ENCODE measurements at regions not wholly inside any gene's neighbourhood (a gene's known extent, or its start where the extent isn't known, plus 50 kb on each side); places are given as distances from the start of the nearest gene placed in this dataset.

DNA sequence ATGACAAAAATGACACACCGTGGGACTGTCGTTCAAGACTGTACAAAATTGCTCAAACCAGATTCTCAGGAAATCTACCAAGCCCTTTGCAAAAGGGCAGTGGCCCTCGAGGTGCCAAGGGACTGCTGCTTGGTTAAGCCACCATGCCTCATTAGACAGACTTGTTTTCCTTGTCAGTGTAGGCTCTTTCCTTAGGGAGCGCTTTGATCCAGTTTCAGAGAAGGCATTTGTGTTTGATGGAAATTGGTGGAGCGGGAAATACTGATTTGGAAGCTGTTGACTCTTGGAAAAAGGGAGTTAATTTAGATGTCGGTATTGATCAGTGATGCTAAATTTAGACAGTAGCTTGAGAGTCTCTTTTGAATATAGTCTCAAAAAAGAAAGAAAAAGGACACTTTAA is 304.3 kb upstream of the UMPS start:
- TF ChIP-seq, protein P1, sequence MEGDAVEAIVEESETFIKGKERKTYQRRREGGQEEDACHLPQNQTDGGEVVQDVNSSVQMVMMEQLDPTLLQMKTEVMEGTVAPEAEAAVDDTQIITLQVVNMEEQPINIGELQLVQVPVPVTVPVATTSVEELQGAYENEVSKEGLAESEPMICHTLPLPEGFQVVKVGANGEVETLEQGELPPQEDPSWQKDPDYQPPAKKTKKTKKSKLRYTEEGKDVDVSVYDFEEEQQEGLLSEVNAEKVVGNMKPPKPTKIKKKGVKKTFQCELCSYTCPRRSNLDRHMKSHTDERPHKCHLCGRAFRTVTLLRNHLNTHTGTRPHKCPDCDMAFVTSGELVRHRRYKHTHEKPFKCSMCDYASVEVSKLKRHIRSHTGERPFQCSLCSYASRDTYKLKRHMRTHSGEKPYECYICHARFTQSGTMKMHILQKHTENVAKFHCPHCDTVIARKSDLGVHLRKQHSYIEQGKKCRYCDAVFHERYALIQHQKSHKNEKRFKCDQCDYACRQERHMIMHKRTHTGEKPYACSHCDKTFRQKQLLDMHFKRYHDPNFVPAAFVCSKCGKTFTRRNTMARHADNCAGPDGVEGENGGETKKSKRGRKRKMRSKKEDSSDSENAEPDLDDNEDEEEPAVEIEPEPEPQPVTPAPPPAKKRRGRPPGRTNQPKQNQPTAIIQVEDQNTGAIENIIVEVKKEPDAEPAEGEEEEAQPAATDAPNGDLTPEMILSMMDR (IDR thresholded peaks at IDR 0.05; ENCODE audit: insufficient read depth, missing control alignments): no peak
- no peak for DNase-seq (ENCODE audit: insufficient read length, low spot score)
- FAIRE-seq: no peak

DNA sequence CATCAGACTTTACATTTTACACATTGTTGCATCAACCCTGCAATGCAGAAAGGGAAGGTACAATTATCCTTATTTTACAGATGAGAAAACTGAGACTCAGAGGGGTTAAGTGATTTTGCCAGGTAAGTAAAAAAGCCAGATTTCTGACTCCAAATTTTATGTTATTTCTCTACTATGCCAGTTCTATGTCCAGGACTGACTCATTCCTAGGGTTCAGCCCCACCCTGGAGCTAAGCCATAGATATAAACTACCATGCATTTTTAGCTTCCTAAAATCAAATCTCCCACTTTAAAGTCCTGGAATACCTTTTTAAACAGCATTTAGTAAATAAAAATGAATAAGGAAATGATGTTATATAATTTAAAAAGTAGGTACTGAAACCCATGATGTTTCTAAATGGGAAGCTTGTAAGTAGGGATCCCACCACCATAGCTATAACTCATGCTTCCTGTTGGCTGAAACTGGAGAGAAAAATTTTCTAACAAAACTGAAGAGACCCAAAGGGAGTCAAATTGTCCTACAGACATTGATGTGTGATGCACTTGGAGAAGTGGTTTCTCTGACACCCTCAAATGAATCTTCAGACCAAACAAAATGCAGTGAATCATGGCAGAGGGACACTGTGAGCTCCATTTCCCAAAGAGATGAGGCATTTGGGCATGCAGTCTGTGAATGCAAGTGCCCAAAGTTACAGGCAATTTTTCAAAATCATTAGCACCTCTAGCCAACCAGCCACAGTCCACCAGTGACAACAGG is 301.7 kb upstream of the UMPS start:
- FAIRE-seq: no peak
- no peak for DNase-seq (ENCODE audit: insufficient read length, low spot score)
- TF ChIP-seq, protein P1 (IDR thresholded peaks at IDR 0.05; ENCODE audit: insufficient read depth, missing control alignments): no peak

DNA sequence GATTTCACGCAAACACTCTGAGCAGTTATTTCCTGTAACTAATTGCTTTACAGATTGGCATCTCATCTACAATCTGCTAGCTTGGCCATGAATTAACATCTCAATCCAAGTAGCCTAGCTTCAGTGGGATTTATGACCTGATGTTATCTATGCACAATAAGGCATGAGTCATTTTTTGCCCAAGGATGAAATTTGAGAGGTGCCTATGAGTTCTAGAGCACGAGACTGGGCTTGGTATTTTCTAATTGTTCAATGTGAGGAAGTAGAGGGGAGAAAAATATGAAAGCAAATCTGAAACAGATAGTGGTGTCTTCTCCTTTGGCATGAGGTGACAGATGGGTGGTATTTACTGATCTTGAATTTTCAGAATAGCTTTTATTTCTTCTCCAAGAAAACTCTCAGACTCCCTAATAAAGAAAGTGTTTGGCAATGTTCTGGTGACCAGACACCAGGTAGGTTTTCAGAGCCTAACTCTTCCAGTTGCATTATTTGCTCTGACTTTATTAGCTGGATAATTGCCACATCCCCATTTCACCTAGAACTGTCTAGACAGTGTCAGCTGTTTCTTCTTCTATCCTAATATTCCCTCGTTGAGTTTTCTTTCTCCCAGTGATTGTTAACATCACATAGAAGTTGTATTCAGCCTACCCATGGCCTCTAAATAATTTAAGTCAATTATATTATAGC is 301.0 kb upstream of the UMPS start:
- DNase-seq (ENCODE audit: insufficient read length, low spot score) (no peak), FAIRE-seq (no peak)
- TF ChIP-seq, protein P1 (IDR thresholded peaks at IDR 0.05; ENCODE audit: insufficient read depth, missing control alignments): no peak

DNA sequence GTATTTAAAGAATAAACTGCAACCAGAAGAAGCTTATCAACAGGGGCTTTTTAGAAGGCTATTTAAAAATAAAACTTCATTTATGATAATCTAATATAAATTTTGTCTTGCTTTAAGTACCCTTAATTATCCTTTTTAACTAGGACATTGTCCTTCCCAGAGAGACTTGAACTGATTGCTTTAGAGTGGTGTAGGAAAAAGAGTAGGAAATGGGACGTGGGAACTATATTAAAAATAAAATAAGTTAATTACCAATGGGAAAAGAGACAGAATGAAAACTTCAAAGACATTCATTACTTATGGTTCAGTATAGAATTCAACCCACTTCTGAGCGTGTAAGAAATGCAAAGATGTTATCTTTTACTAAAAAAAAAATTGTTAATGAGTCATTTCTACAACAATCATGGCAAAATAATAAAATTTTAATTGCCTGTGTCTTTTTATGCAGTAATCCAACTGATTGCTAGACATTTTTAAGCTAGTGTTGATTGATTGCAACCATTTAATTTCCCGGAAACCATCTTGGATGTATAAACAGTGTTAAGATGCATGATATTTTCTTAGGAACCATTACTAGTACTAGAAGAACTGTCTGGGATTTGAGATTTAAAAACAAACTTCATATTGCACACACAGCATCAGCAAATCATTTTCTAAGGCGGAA is 298.8 kb upstream of the UMPS start:
- TF ChIP-seq, protein P1 (IDR thresholded peaks at IDR 0.05; ENCODE audit: insufficient read depth, missing control alignments): no peak
- no peak for DNase-seq (ENCODE audit: insufficient read length, low spot score)
- FAIRE-seq: no peak

DNA sequence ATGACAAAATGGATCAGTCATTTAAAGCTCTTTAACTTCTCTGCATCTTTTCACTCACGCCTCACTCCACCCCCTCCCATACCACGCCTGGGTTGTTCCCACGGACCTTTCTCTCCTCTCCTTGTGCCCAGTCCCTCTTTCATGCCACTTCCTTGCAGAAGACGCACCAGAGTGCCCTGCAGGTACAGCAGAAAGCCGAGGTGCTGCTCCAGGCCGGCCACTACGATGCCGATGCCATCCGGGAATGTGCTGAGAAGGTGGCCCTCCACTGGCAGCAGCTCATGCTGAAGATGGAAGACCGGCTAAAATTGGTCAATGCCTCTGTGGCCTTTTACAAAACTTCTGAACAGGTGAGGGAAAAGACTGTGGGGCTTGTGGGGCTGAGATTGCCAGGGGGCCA is 296.1 kb upstream of the UMPS start:
- DNase-seq (ENCODE audit: insufficient read length, low spot score) (no peak), FAIRE-seq (no peak)
- TF ChIP-seq, protein P1 (IDR thresholded peaks at IDR 0.05; ENCODE audit: insufficient read depth, missing control alignments): no peak

DNA sequence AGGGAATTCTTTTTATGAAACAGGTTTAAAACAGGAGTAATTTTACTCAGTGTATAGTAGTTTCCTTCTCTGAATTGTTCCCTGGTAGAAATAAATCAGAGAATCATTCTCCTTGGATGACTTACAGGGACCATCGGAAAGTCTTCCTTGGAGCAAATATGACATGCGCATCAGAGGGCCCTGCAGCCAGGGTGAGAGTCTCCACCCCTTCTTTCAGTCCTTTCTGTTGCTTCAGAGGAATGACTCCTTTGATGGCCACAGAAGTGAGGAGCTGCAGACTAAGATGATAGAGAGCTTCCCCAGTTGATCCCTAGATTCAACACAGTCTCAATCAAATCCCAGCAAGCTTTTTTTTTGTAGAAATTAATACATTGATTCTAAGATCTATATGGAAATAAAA is 294.8 kb upstream of the UMPS start:
- TF ChIP-seq, protein P1 (IDR thresholded peaks at IDR 0.05; ENCODE audit: insufficient read depth, missing control alignments): no peak
- DNase-seq (ENCODE audit: insufficient read length, low spot score) (no peak), FAIRE-seq (no peak)

All from D721Med (cell line).